Cardiac septum (tissue), 1 donor: ENCODE measurements at regions not wholly inside any gene's neighbourhood (a gene's known extent, or its start where the extent isn't known, plus 50 kb on each side); places are given as distances from the start of the nearest gene placed in this dataset.

ENCODE experiments used
- DNase-seq: peaks from one replicate; pipeline ENCODE4 v3.0.0-alpha.2; 2020; ENCODE audit warnings: low spot score
- intact Hi-C: fragments of 100-400 bp; cut with DNase I; formaldehyde crosslinking; loops from one replicate; pipeline ENCODE4 v1.14.0; 2022
- donor health status: DM: no; HTN: no; CAD: no.

DNA sequence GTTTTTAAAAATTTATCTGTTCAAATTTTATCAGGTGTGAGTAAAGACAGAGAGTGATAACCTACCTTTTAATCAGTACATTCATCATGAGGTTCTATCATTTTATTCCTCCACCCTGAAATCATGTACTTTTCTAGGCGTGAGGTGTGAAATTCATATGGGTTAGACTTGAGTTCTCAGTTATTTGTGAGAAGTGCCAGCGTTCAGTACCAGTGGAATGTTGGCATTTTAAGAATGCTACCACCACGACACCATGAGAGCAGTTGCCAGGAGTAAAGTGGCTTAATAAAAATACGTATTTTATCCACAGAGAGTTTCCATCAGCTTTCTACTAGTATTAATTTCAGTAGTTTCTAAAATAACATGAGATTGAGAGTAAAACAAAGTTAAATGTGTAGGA lies 104.1 kb upstream of the FERD3L start:
- no peak for DNase-seq
- intact Hi-C loops = no loop called here

DNA sequence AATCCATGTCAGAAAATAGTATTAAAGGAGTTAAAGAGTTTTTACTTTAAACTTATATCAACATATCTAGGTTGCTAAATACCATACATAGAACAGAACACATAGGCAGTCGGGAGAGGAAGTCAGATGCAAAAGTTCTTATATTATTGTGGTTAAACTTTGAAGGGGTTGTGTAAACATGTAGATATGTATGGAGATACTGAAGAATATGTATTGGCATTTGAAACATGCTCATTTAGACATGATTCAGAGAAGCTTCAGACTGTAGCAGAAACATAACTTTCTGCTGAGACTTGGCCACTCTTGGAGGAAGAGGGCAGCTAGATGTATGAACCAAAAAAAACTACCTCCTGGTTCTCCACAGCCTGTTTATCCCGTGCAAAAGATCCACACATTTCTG lies 103.5 kb upstream of the FERD3L start:
- no peak for DNase-seq
- intact Hi-C loops = no loop called here

DNA sequence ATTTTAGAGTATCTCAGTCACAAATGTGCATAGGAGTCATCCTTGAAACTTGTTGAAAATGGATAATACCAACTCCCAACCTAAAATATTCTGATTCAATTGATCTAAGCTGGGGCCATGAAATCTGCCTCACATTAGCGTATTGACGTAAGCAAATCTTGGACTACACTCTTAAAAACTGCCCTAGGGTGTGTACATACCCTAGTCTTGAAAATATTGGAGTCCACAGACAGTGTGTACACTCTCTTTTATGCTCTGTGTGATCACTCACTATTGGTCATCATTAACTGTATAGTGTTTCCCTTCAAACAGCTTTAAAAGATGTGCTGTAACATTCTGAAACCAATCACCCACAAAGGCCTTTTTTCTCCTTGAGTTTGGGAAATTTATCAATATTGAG lies 102.9 kb upstream of the FERD3L start:
- no peak for DNase-seq
- intact Hi-C loops = no loop called here

DNA sequence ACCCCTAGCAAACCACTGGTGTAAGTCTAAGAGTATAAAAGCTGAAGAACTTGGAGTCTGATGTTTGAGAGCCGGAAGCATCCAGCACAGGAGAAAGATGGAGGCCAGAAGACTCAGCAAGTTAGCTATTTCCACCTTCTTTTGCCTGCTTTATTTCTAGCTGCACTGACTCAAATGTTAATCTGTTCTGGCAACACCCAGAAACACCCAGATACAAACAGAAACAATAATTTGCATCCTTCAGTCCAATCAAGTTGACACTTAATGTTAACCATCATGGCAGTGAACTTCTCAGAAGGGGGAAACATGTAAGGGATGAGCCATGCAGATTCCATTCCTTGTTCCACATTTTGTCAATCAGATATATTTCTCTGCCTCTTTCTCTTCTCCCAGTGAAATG lies 101.8 kb upstream of the FERD3L start:
- no peak for DNase-seq
- intact Hi-C loops = no loop called here

DNA sequence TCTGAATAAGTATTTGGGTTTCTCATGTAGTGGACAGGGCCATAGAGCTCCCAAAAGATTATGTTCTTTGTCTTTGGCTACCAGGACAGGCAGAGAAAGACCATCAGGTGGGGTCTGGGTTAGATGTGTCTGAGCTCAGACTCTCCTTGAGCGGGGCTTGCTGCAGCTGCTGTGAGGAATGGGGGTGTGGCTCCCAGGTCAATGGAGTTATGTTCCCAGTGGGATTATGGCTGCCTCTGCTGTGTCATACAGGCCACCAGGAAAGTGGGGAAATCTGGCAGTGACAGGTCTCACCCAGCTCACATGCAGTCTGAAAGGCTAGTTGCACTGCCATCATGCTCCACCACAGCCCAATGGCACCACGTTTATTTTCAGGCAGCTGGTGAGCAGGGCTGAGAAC lies 97.0 kb upstream of the FERD3L start:
- intact Hi-C loops = no loop called here
- DNase-seq = no peak

DNA sequence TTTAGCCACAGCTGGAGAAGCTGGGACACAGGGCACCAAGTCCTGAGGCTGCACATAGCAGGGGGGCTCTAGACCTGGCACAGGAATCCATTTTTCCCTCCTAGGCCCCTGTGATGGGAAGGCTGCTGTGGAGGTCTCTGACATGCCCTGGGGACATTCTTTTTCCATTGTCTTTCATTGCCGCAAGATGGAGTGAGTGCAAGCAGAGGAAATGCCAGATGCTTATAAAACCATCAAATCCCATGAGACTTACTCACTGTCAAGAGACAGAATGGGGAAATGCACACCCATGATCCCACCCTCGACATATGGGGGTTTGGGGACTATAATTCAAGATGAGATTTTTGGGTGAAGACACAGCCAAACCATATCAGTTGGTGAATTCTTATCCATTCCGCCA lies 94.7 kb upstream of the FERD3L start:
- DNase-seq = no peak
- intact Hi-C loops = no loop called here

DNA sequence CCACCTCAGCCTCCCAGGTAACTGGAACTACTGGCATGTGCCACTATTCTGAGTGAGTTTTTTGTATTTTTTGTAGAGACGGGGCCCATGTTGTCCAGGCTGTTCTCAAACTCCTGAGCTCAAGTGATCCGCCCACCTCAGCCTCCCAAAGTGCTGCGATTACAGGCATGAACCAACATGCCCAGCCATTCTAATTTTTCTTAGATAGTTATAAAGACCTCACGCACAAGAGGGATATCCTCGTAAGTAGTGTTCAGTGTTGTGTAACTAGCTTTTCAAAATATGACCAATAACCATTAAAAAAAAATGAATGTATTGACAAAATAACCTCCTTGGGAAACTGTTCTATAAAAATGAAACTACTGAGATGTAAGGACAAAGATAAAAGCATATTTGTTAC lies 90.5 kb upstream of the FERD3L start:
- DNase-seq = no peak
- intact Hi-C loops = no loop called here

DNA sequence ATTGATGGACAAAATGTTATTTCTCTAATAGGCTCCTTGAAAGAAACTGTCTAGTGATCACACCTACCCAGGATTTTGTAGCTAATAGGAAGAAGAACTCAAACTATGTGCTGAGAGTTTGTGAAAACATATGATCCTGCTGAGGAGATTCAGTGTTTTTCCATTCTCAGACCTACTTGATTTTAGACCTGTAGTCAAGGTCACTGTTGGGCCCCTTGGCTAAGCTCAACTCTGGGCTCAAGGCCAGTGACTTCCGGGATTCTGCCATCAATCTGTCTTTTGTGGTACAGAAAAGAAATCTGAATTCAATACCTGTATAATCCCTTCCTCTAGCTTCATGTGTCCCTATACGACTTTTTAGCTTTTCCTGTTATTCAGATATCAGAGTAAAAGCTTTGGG lies 79.7 kb upstream of the FERD3L start:
- intact Hi-C loops = no loop called here
- DNase-seq = no peak

DNA sequence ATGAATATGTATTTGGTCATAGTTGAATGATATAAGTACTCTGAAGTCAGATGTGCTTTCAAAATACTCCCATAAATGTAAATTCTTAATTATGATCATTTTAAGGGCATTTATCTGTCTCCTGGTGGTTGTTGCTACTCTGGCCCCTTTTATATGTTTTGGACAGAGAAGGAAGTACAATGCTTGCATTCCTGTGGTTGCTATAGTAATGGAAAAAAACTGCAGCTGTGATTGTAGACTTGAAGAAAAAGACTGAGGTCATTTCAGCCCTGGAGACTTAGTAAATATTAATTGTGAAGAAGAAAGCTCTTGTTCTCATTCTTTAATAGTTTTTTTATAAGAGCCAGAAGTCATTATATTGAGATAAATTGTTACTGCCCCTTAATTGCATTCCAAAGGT lies 70.2 kb upstream of the FERD3L start:
- no peak for DNase-seq
- intact Hi-C loops = no loop called here

DNA sequence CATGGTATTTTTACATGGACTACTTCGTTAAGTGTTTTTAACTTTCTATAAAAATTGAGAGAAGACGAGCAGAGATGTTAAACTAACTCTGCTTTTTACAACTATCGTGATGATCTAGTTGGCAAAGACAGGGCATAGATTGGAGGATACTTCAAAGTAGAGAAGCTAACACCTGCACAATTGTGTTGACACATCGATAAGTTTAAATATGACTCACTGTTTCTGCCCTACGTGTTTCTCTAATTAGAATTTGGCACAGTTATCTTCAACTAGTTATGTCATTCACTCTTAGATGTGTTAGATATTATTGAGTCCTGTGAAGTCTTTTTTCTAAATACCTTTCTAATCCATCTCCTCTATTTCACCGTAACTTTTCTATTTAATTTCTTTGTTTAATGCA lies 68.5 kb upstream of the FERD3L start:
- intact Hi-C loops = no loop called here
- no peak for DNase-seq

DNA sequence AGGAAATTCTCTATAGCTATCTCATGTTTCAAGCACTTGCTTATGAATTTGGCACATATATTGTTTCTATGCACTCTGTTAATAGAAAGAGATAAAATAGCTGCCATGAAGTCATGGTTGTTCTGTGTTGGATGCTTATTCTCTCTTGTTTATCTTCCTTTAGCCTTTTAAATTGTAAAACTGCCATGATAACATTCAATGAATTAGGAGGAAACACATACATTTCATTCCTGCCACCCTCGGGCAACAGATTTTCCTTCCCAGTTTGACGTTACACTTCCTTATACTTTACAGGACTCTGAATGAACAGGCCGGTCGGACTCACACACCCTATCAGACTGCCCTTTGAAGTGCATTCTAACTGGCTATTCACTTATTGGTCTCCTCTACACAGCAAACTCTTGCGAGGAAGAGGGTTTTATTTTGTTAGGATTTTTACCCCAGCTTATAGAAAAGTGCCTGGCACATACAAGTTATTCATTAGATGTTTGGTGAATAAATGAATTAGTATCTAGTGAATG lies 65.7 kb upstream of the FERD3L start:
- no peak for DNase-seq
- intact Hi-C loops = no loop called here

DNA sequence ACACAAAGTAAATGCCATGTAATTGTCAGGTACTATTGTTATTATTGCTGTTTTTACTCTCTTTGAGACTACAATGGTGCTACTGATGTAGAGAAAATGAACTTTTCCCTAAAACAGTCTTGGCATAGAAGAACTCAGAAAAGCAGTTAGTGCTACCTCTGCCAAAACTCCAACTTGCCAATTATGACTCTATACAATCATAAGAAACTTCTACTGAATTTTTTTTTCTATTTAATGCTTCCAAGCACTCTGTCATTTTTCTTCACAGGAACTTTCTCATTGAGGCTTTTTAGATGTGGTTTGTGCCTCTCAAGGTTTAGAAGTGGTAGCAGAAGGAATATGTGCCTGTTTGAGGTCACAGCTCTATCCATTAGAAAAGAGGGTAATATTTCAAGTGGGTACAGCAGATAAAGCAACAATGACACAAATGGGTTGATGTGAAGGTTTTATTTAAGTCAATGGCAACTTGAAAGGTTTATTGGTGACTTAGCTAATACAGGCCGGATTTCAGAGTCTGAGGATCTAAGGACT lies 64.0 kb upstream of the FERD3L start:
- intact Hi-C loops = no loop called here
- DNase-seq = no peak

DNA sequence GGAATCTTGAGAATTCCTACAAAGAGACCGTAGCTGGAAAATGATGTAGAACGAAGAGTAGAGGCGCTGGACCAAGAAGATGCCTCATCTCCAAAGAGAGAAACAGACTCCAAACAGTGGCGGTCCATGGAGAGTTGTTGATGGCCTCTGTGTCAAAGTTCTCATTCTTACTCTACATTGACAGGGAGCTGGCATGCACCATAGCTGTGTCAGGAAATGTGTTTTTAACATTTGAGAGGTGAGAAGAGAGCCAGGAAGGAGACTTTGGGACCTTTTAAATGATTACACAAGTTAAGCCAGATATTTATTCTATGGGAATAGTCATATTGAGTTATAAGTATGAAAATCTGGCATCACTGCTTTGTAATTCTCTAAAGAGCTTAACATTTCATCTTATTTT lies 61.5 kb upstream of the FERD3L start:
- intact Hi-C loops = no loop called here
- DNase-seq = no peak

DNA sequence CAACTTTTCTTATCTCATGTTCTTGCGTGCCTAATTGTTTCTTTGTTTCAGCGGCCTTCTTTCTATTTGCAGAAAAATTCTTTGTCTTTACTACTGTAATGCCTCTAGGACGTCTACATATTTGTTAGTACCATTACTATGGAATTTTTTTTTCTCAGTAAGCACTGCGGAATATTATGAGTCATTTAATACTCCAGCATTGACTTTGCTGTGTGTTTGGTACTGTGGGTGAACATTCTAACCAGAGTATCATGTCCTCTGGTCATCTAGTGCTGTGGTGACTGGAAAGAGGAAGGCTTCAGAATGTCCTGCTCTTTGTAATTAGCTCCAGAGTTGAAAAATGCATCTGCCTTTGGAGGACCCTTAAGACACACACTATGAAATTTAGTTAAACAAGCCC lies 58.5 kb upstream of the FERD3L start:
- intact Hi-C loops = no loop called here
- DNase-seq = no peak

DNA sequence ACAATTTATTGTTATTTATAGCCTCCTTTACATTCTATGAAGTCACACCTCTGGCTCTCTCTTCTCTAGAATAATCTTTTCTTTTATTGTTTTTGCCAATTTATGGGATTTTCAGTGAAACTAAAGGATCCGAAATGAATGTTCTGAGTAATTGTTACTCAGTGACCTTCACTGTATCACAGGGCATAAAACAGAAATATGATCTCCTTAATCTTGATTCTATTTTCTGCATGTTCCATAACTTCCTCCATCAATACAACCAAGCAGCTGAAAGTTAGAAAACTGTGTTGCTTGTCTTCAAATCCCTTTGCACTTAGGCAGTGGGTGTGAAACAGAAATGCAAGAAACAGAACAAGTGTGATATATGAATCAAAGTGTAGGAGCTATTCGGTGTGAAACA lies 57.4 kb upstream of the FERD3L start:
- intact Hi-C loops = no loop called here
- DNase-seq = no peak
